ENCODE measurements at regions not wholly inside any gene's neighbourhood (a gene's known extent, or its start where the extent isn't known, plus 50 kb on each side); places are given as distances from the start of the nearest gene placed in this dataset.

- intact Hi-C loops (cut with micrococcal nuclease; ENCODE audit: unreplicated experiment): no loop called here
- H3K27ac Mint-ChIP-seq (ENCODE audit: unreplicated experiment): no peak overlapping the region
- Histone ChIP-seq H3K9me3 (no peaks in the 10 kb centered on the region), H3K27me3 (replicated peaks; ENCODE audit: control insufficient read depth, insufficient read depth, low read length) (no peaks in the 10 kb centered on the region), H3K4me3 (ENCODE audit: low read depth, low read length) (no peak overlapping the region), H3K4me1 (peaks cover 18% of the 10 kb centered on the region; the same call in 1 of the 2 replicates), H3K36me3 (ENCODE audit: control insufficient read depth, insufficient read depth, low read length) (no peaks in the 10 kb centered on the region)
- H3K36me3 Mint-ChIP-seq (ENCODE audit: insufficient read depth, unreplicated experiment): no peaks in the 10 kb centered on the region
- CTCF ChIA-PET: interaction anchor here (1.9 kb wide), 1 partner anchor 19 kb away, joined by 4 read pairs; no protein-coding TSS in a partner anchor
- no peak overlapping the region for H3K4me3 Mint-ChIP-seq (ENCODE audit: unreplicated experiment)
- H3K27me3 Mint-ChIP-seq (ENCODE audit: insufficient read depth, unreplicated experiment): peaks cover 6% of the 10 kb centered on the region
- DNase-seq: no peak
- BruUV-seq (replicated peaks): no TSS peak
- POLR2A ChIA-PET: no interaction called here
- TF ChIP-seq CTCF (IDR thresholded peaks at IDR 0.05; ENCODE audit: insufficient read depth in 1 of 2, low read depth in 1 of 2, low read length in 1 of 2, severe bottlenecking in 1 of 2, unreplicated experiment in 1 of 2): no peak
- no peaks in the 10 kb centered on the region for H3K9me3 Mint-ChIP-seq (ENCODE audit: unreplicated experiment)
- peaks cover 21% of the 10 kb centered on the region for H3K4me1 Mint-ChIP-seq (ENCODE audit: low read depth, unreplicated experiment)
Measured at GRCh38 chr20:1779567-1779966, 115.6 kb upstream of the SIRPA start.

GRCh38 chr20:1778338-1778737 is 116.9 kb upstream of the SIRPA start:
- ChIA-PET POLR2A (no interaction called here), CTCF (no interaction called here)
- H3K4me1 Mint-ChIP-seq (ENCODE audit: low read depth, unreplicated experiment): peaks cover 21% of the 10 kb centered on the region
- peaks cover 6% of the 10 kb centered on the region for H3K27me3 Mint-ChIP-seq (ENCODE audit: insufficient read depth, unreplicated experiment)
- BruUV-seq (replicated peaks): no TSS peak
- no peak for TF ChIP-seq CTCF (IDR thresholded peaks at IDR 0.05; ENCODE audit: insufficient read depth in 1 of 2, low read depth in 1 of 2, low read length in 1 of 2, severe bottlenecking in 1 of 2, unreplicated experiment in 1 of 2)
- Histone ChIP-seq H3K4me1 (peaks cover 18% of the 10 kb centered on the region; the same call in 1 of the 2 replicates), H3K4me3 (ENCODE audit: low read depth, low read length) (no peak overlapping the region), H3K9me3 (no peaks in the 10 kb centered on the region), H3K36me3 (ENCODE audit: control insufficient read depth, insufficient read depth, low read length) (no peaks in the 10 kb centered on the region), H3K27me3 (replicated peaks; ENCODE audit: control insufficient read depth, insufficient read depth, low read length) (no peaks in the 10 kb centered on the region)
- no peak for DNase-seq
- intact Hi-C loops (cut with micrococcal nuclease; ENCODE audit: unreplicated experiment): no loop called here
- H3K27ac Mint-ChIP-seq (ENCODE audit: unreplicated experiment): no peak overlapping the region
- no peak overlapping the region for H3K4me3 Mint-ChIP-seq (ENCODE audit: unreplicated experiment)
- no peaks in the 10 kb centered on the region for H3K36me3 Mint-ChIP-seq (ENCODE audit: insufficient read depth, unreplicated experiment)
- no peaks in the 10 kb centered on the region for H3K9me3 Mint-ChIP-seq (ENCODE audit: unreplicated experiment)

- Histone ChIP-seq H3K4me3 (ENCODE audit: low read depth, low read length) (no peak overlapping the region), H3K36me3 (ENCODE audit: control insufficient read depth, insufficient read depth, low read length) (no peaks in the 10 kb centered on the region), H3K27me3 (replicated peaks; ENCODE audit: control insufficient read depth, insufficient read depth, low read length) (no peaks in the 10 kb centered on the region), H3K4me1 (peaks cover 18% of the 10 kb centered on the region; the same call in 1 of the 2 replicates), H3K9me3 (no peaks in the 10 kb centered on the region)
- intact Hi-C loops (cut with micrococcal nuclease; ENCODE audit: unreplicated experiment): loop anchor here (1.0 kb wide), 2 partner anchors 13 to 23 kb away; no protein-coding TSS in a partner anchor
- TF ChIP-seq CTCF (IDR thresholded peaks at IDR 0.05; ENCODE audit: insufficient read depth in 1 of 2, low read depth in 1 of 2, low read length in 1 of 2, severe bottlenecking in 1 of 2, unreplicated experiment in 1 of 2): no peak
- POLR2A ChIA-PET: interaction anchor here (0.6 to 0.7 kb wide), 3 partner anchors 74 to 378 kb away, joined by 3 to 5 read pairs (median 5); no protein-coding TSS in a partner anchor
- Mint-ChIP-seq H3K4me3 (ENCODE audit: unreplicated experiment) (peak overlapping the region; percentile 69), H3K27me3 (ENCODE audit: insufficient read depth, unreplicated experiment) (peaks cover 6% of the 10 kb centered on the region), H3K27ac (ENCODE audit: unreplicated experiment) (peak overlapping the region; percentile 51), H3K36me3 (ENCODE audit: insufficient read depth, unreplicated experiment) (no peaks in the 10 kb centered on the region), H3K9me3 (ENCODE audit: unreplicated experiment) (no peaks in the 10 kb centered on the region), H3K4me1 (ENCODE audit: low read depth, unreplicated experiment) (peaks cover 21% of the 10 kb centered on the region)
- CTCF ChIA-PET: interaction anchor here (0.7 to 1.8 kb wide), 23 partner anchors 9 to 395 kb away, joined by 3 to 28 read pairs (median 5); no protein-coding TSS in a partner anchor
- BruUV-seq (replicated peaks): no TSS peak
- no peak for DNase-seq
Measured at GRCh38 chr20:1777476-1777820, 117.8 kb upstream of the SIRPA start.
